ENCODE measurements at regions not wholly inside any gene's neighbourhood (a gene's known extent, or its start where the extent isn't known, plus 50 kb on each side); places are given as distances from the start of the nearest gene placed in this dataset.

- TF ChIP-seq CTCF (IDR thresholded peaks at IDR 0.05; ENCODE audit: unreplicated experiment) = no peak
- no peaks in the 10 kb centered on the region for H3K27me3 Mint-ChIP-seq (ENCODE audit: unreplicated experiment)
- H3K4me1 Mint-ChIP-seq (ENCODE audit: unreplicated experiment) = peaks cover 4% of the 10 kb centered on the region
- H3K36me3 Mint-ChIP-seq (ENCODE audit: low read depth, unreplicated experiment) = no peaks in the 10 kb centered on the region
- no peak overlapping the region for H3K27ac Mint-ChIP-seq (ENCODE audit: unreplicated experiment)
- H3K9me3 Mint-ChIP-seq (ENCODE audit: unreplicated experiment) = no peaks in the 10 kb centered on the region
- no peak for DNase-seq (ENCODE audit: low spot score)
- H3K4me3 Mint-ChIP-seq (ENCODE audit: unreplicated experiment) = no peak overlapping the region
Observed at GRCh38 chr10:107548301-107548700, 383.8 kb upstream of the SORCS1 start.

- no peaks in the 10 kb centered on the region for H3K9me3 Mint-ChIP-seq (ENCODE audit: unreplicated experiment)
- no peak for TF ChIP-seq CTCF (IDR thresholded peaks at IDR 0.05; ENCODE audit: unreplicated experiment)
- no peak overlapping the region for H3K27ac Mint-ChIP-seq (ENCODE audit: unreplicated experiment)
Observed at GRCh38 chr10:107546986-107547385, 382.5 kb upstream of the SORCS1 start.

GRCh38 chr10:107546284-107546683 is 381.8 kb upstream of the SORCS1 start:
- no peak for DNase-seq (ENCODE audit: low spot score)
- H3K4me3 Mint-ChIP-seq (ENCODE audit: unreplicated experiment) = no peak overlapping the region
- no peaks in the 10 kb centered on the region for H3K9me3 Mint-ChIP-seq (ENCODE audit: unreplicated experiment)
- no peaks in the 10 kb centered on the region for H3K36me3 Mint-ChIP-seq (ENCODE audit: low read depth, unreplicated experiment)
- TF ChIP-seq CTCF (IDR thresholded peaks at IDR 0.05; ENCODE audit: unreplicated experiment) = no peak
- H3K4me1 Mint-ChIP-seq (ENCODE audit: unreplicated experiment) = peaks cover 4% of the 10 kb centered on the region
- H3K27ac Mint-ChIP-seq (ENCODE audit: unreplicated experiment) = no peak overlapping the region
- no peaks in the 10 kb centered on the region for H3K27me3 Mint-ChIP-seq (ENCODE audit: unreplicated experiment)

More at GRCh38 chr10:107546986-107547385, 382.5 kb upstream of the SORCS1 start:
- no peak for DNase-seq (ENCODE audit: low spot score)
- H3K36me3 Mint-ChIP-seq (ENCODE audit: low read depth, unreplicated experiment) = no peaks in the 10 kb centered on the region
- H3K27me3 Mint-ChIP-seq (ENCODE audit: unreplicated experiment) = no peaks in the 10 kb centered on the region
- H3K4me1 Mint-ChIP-seq (ENCODE audit: unreplicated experiment) = peaks cover 4% of the 10 kb centered on the region
- H3K4me3 Mint-ChIP-seq (ENCODE audit: unreplicated experiment) = no peak overlapping the region

GRCh38 chr10:107545717-107546116 is 381.2 kb upstream of the SORCS1 start:
- Mint-ChIP-seq H3K4me3 (ENCODE audit: unreplicated experiment) (no peak overlapping the region), H3K27me3 (ENCODE audit: unreplicated experiment) (no peaks in the 10 kb centered on the region), H3K36me3 (ENCODE audit: low read depth, unreplicated experiment) (no peaks in the 10 kb centered on the region), H3K4me1 (ENCODE audit: unreplicated experiment) (peaks cover 4% of the 10 kb centered on the region), H3K27ac (ENCODE audit: unreplicated experiment) (no peak overlapping the region), H3K9me3 (ENCODE audit: unreplicated experiment) (no peaks in the 10 kb centered on the region)
- DNase-seq (ENCODE audit: low spot score) = no peak
- no peak for TF ChIP-seq CTCF (IDR thresholded peaks at IDR 0.05; ENCODE audit: unreplicated experiment)

GRCh38 chr10:107544706-107545520 is 380.4 kb upstream of the SORCS1 start:
- Mint-ChIP-seq H3K27ac (ENCODE audit: unreplicated experiment) (no peak overlapping the region), H3K4me1 (ENCODE audit: unreplicated experiment) (peaks cover 4% of the 10 kb centered on the region), H3K9me3 (ENCODE audit: unreplicated experiment) (no peaks in the 10 kb centered on the region), H3K36me3 (ENCODE audit: low read depth, unreplicated experiment) (no peaks in the 10 kb centered on the region), H3K27me3 (ENCODE audit: unreplicated experiment) (no peaks in the 10 kb centered on the region), H3K4me3 (ENCODE audit: unreplicated experiment) (no peak overlapping the region)
- DNase-seq (ENCODE audit: low spot score) = no peak
- TF ChIP-seq CTCF (IDR thresholded peaks at IDR 0.05; ENCODE audit: unreplicated experiment) = no peak

Data from endothelial cell (in vitro differentiated cells).